Mononuclear cell (primary cell): ENCODE measurements at regions not wholly inside any gene's neighbourhood (a gene's known extent, or its start where the extent isn't known, plus 50 kb on each side); places are given as distances from the start of the nearest gene placed in this dataset.

Source experiments
- H3K27me3 ChIP-seq: 2 replicates; pipeline ENCODE4 v1.6.0; 2011; ENCODE audit warnings: low read length, control low read depth; ENCODE audit not compliant: insufficient read depth
- H3K4me1 ChIP-seq: 2 replicates; pipeline ENCODE4 v1.5.1; 2011; ENCODE audit warnings: mild to moderate bottlenecking, low read length, control low read depth; ENCODE audit not compliant: insufficient read depth
- H3K4me3 ChIP-seq: 2 replicates; pipeline ENCODE4 v1.5.1; 2011; ENCODE audit warnings: mild to moderate bottlenecking, low read length, moderate library complexity
- H3K9me3 ChIP-seq: 2 replicates; pipeline ENCODE4 v1.5.1; 2011; ENCODE audit warnings: low read depth, mild to moderate bottlenecking, control low read depth, low read length

GRCh38 chr16:17832738-17833137 is 362.0 kb upstream of the XYLT1 start:
- Histone ChIP-seq H3K27me3 (no peaks in the 10 kb centered on the region), H3K4me3 (no peak overlapping the region), H3K4me1 (no peaks in the 10 kb centered on the region), H3K9me3 (no peaks in the 10 kb centered on the region)

GRCh38 chr16:17831330-17831729 is 360.6 kb upstream of the XYLT1 start:
- Histone ChIP-seq H3K4me3 (no peak overlapping the region), H3K9me3 (no peaks in the 10 kb centered on the region), H3K4me1 (no peaks in the 10 kb centered on the region), H3K27me3 (no peaks in the 10 kb centered on the region)

GRCh38 chr16:17830651-17831050 is 359.9 kb upstream of the XYLT1 start:
- no peaks in the 10 kb centered on the region for H3K27me3 ChIP-seq
- H3K4me3 ChIP-seq, result no peak overlapping the region
- H3K9me3 ChIP-seq, result no peaks in the 10 kb centered on the region
- H3K4me1 ChIP-seq, result no peaks in the 10 kb centered on the region

- Histone ChIP-seq H3K9me3 (no peaks in the 10 kb centered on the region), H3K4me3 (no peak overlapping the region), H3K4me1 (no peaks in the 10 kb centered on the region), H3K27me3 (no peaks in the 10 kb centered on the region)
These were observed 359.1 kb upstream of the XYLT1 start for GRCh38 chr16:17829811-17830210.

- Histone ChIP-seq H3K27me3 (no peaks in the 10 kb centered on the region), H3K9me3 (no peaks in the 10 kb centered on the region), H3K4me1 (no peaks in the 10 kb centered on the region), H3K4me3 (no peak overlapping the region)
These were observed 357.3 kb upstream of the XYLT1 start for GRCh38 chr16:17828012-17828411.

GRCh38 chr16:17827313-17827712 is 356.6 kb upstream of the XYLT1 start:
- no peaks in the 10 kb centered on the region for H3K4me1 ChIP-seq
- H3K9me3 ChIP-seq, result no peaks in the 10 kb centered on the region
- no peaks in the 10 kb centered on the region for H3K27me3 ChIP-seq
- no peak overlapping the region for H3K4me3 ChIP-seq

GRCh38 chr16:17817943-17818342 is 347.2 kb upstream of the XYLT1 start:
- H3K4me1 ChIP-seq, result no peaks in the 10 kb centered on the region
- H3K27me3 ChIP-seq, result no peaks in the 10 kb centered on the region
- no peak overlapping the region for H3K4me3 ChIP-seq
- peaks cover 12% of the 10 kb centered on the region for H3K9me3 ChIP-seq

GRCh38 chr16:17817260-17817659 is 346.5 kb upstream of the XYLT1 start:
- H3K9me3 ChIP-seq, result peaks cover 12% of the 10 kb centered on the region
- H3K4me1 ChIP-seq, result no peaks in the 10 kb centered on the region
- H3K4me3 ChIP-seq, result no peak overlapping the region

GRCh38 chr16:17812771-17813170 is 342.0 kb upstream of the XYLT1 start:
- Histone ChIP-seq H3K4me3 (no peak overlapping the region), H3K4me1 (no peaks in the 10 kb centered on the region), H3K9me3 (peaks cover 12% of the 10 kb centered on the region), H3K27me3 (no peaks in the 10 kb centered on the region)

More at GRCh38 chr16:17817260-17817659, 346.5 kb upstream of the XYLT1 start:
- H3K27me3 ChIP-seq, result no peaks in the 10 kb centered on the region

GRCh38 chr16:17804857-17805256 is 334.1 kb upstream of the XYLT1 start:
- no peaks in the 10 kb centered on the region for H3K9me3 ChIP-seq
- H3K4me1 ChIP-seq, result no peaks in the 10 kb centered on the region
- no peak overlapping the region for H3K4me3 ChIP-seq
- H3K27me3 ChIP-seq, result no peaks in the 10 kb centered on the region

GRCh38 chr16:17803625-17804410 is 333.1 kb upstream of the XYLT1 start:
- Histone ChIP-seq H3K4me1 (no peaks in the 10 kb centered on the region), H3K4me3 (no peak overlapping the region), H3K27me3 (no peaks in the 10 kb centered on the region), H3K9me3 (no peaks in the 10 kb centered on the region)

- Histone ChIP-seq H3K4me1 (no peaks in the 10 kb centered on the region), H3K27me3 (no peaks in the 10 kb centered on the region), H3K4me3 (no peak overlapping the region), H3K9me3 (no peaks in the 10 kb centered on the region)
These were observed 331.8 kb upstream of the XYLT1 start for GRCh38 chr16:17802571-17802970.

GRCh38 chr16:17801068-17801467 is 330.3 kb upstream of the XYLT1 start:
- H3K27me3 ChIP-seq, result no peaks in the 10 kb centered on the region
- H3K4me3 ChIP-seq, result no peak overlapping the region
- no peaks in the 10 kb centered on the region for H3K4me1 ChIP-seq
- no peaks in the 10 kb centered on the region for H3K9me3 ChIP-seq

- H3K27me3 ChIP-seq, result no peaks in the 10 kb centered on the region
- H3K4me3 ChIP-seq, result no peak overlapping the region
- no peaks in the 10 kb centered on the region for H3K9me3 ChIP-seq
- no peaks in the 10 kb centered on the region for H3K4me1 ChIP-seq
These were observed 328.0 kb upstream of the XYLT1 start for GRCh38 chr16:17798716-17799115.

- no peaks in the 10 kb centered on the region for H3K4me1 ChIP-seq
- no peaks in the 10 kb centered on the region for H3K9me3 ChIP-seq
- no peak overlapping the region for H3K4me3 ChIP-seq
- H3K27me3 ChIP-seq, result no peaks in the 10 kb centered on the region
These were observed 322.6 kb upstream of the XYLT1 start for GRCh38 chr16:17793354-17793753.

GRCh38 chr16:17784073-17784472 is 313.3 kb upstream of the XYLT1 start:
- no peaks in the 10 kb centered on the region for H3K4me1 ChIP-seq
- no peak overlapping the region for H3K4me3 ChIP-seq
- no peaks in the 10 kb centered on the region for H3K27me3 ChIP-seq
- no peaks in the 10 kb centered on the region for H3K9me3 ChIP-seq
